Lung (tissue), 11 donors: ENCODE measurements at regions not wholly inside any gene's neighbourhood (a gene's known extent, or its start where the extent isn't known, plus 50 kb on each side); places are given as distances from the start of the nearest gene placed in this dataset.
A peak's percentile ranks its signal among the peaks of the same experiment; 100 is the strongest.

Experiments used
- ATAC-seq: fragments of 200-7000 bp; cut with Tn5 transposase; one replicate; pipeline ENCODE4 v1.9.1; 2020; ENCODE audit warnings: moderate number of reproducible peaks; ENCODE audit not compliant: insufficient read depth, low FRiP score
- DNase-seq, 3 donors: peaks; one replicate each; pipeline ENCODE4 v3.0.0-alpha.2; 2013 to 2017
- H3K27ac ChIP-seq, 2 donors: one replicate each; pipeline ENCODE4 v1.5.1; 2013; ENCODE audit warnings: mild to moderate bottlenecking in 2 of 2, moderate library complexity in 2 of 2, control low read depth in 1 of 2, inconsistent platforms in 1 of 2, low read depth in 1 of 2, low read length in 1 of 2
- H3K27me3 ChIP-seq, 3 donors: one replicate each; pipeline ENCODE4 v1.5.1; 2013; ENCODE audit warnings: low read length in 2 of 3; ENCODE audit not compliant: control insufficient read depth in 3 of 3, insufficient read depth in 3 of 3
- H3K36me3 ChIP-seq, 4 donors: one replicate each; pipeline ENCODE4 v1.5.1; 2013; ENCODE audit warnings: low read length in 4 of 4, mild to moderate bottlenecking in 1 of 4, moderate library complexity in 1 of 4; ENCODE audit not compliant: control insufficient read depth in 4 of 4, insufficient read depth in 4 of 4
- H3K4me1 ChIP-seq, 5 donors: one replicate each; pipeline ENCODE4 v1.5.1; 2013; ENCODE audit warnings: low read length in 5 of 5, mild to moderate bottlenecking in 2 of 5, moderate library complexity in 1 of 5; ENCODE audit not compliant: control insufficient read depth in 5 of 5, insufficient read depth in 5 of 5
- H3K4me3 ChIP-seq: one replicate; pipeline ENCODE4 v1.5.1; 2013; ENCODE audit warnings: mild to moderate bottlenecking, control low read depth, moderate library complexity
- H3K9ac ChIP-seq, 2 donors: one replicate each; pipeline ENCODE4 v1.5.1; 2013; ENCODE audit warnings: low read length in 2 of 2, control low read depth in 1 of 2; ENCODE audit not compliant: insufficient read depth in 1 of 2
- H3K9me3 ChIP-seq, 4 donors: one replicate each; pipeline ENCODE4 v1.5.1; 2013; ENCODE audit warnings: low read length in 3 of 4, mild to moderate bottlenecking in 1 of 4, moderate library complexity in 1 of 4; ENCODE audit not compliant: control insufficient read depth in 4 of 4, insufficient read depth in 3 of 4
- CTCF ChIP-seq: IDR thresholded peaks from 2 replicates; pipeline ENCODE4 v1.5.1; 2012; ENCODE audit warnings: mild to moderate bottlenecking; ENCODE audit errors: control extremely low read depth, extremely low read depth
- WGBS, 2 donors: extraction: QIAGEN DNeasy Blood & Tissue Kit; methylation state at CpG; one replicate each; pipeline ENCODE4 v1.1.7; 2013; 5-methylcytosine and 5-hydroxymethylcytosine counted together
- donor health status: control.
- donor health status: control.
- donor health status: Bipolar disorder and iron deficiency.
- donor health status: healthy.
- donor health status: DM: yes; HTN: yes; CAD: no.

- H3K27ac ChIP-seq, result no peak overlapping the region
- no peak overlapping the region for H3K4me3 ChIP-seq
- H3K9me3 ChIP-seq, result peaks cover 0 to 2% (median 0%) of the 10 kb centered on the region in 4 donors
- peaks cover 0 to 16% (median 5%) of the 10 kb centered on the region in 5 donors for H3K4me1 ChIP-seq
- no peaks in the 10 kb centered on the region for H3K27me3 ChIP-seq
- DNase-seq (no peak), ATAC-seq (no peak)
- no peak overlapping the region for H3K9ac ChIP-seq
- no peaks in the 10 kb centered on the region for H3K36me3 ChIP-seq
- WGBS, 2 donors, result 60 to 66% methylated on average over 10 of the region's 10 CpGs
- no peak for TF ChIP-seq CTCF
Observed at GRCh38 chr10:126842836-126843235, 62.4 kb upstream of the DOCK1 start.

- H3K36me3 ChIP-seq, result no peaks in the 10 kb centered on the region
- H3K27me3 ChIP-seq, result no peaks in the 10 kb centered on the region
- no peak overlapping the region for H3K4me3 ChIP-seq
- ATAC-seq, result no peak
- no peak overlapping the region for H3K27ac ChIP-seq
- TF ChIP-seq CTCF, result no peak
- 92 to 96% methylated on average over 8 of the region's 8 CpGs for WGBS, 2 donors
- H3K4me1 ChIP-seq, result peaks cover 0 to 11% (median 0%) of the 10 kb centered on the region in 5 donors
- no peak for DNase-seq
- H3K9ac ChIP-seq, result no peak overlapping the region
- peaks cover 0 to 2% (median 0%) of the 10 kb centered on the region in 4 donors for H3K9me3 ChIP-seq
Observed at GRCh38 chr10:126843299-126843934, 61.8 kb upstream of the DOCK1 start.

GRCh38 chr10:126844406-126844805 lies 60.8 kb upstream of the DOCK1 start:
- Histone ChIP-seq H3K27ac (no peak overlapping the region), H3K9me3 (peaks cover 0 to 2% (median 0%) of the 10 kb centered on the region in 4 donors), H3K27me3 (no peaks in the 10 kb centered on the region), H3K4me1 (peaks cover 0 to under 1% (median 0%) of the 10 kb centered on the region in 5 donors), H3K36me3 (no peaks in the 10 kb centered on the region), H3K4me3 (no peak overlapping the region), H3K9ac (no peak overlapping the region)
- TF ChIP-seq CTCF, result no peak
- 53 to 64% methylated on average over 6 of the region's 6 CpGs for WGBS, 2 donors
- DNase-seq (peak in 2 of 3 donors; percentile 6 to 20), ATAC-seq (no peak)

GRCh38 chr10:126846469-126846868 lies 58.8 kb upstream of the DOCK1 start:
- no peak for TF ChIP-seq CTCF
- Histone ChIP-seq H3K27ac (no peak overlapping the region), H3K9ac (no peak overlapping the region), H3K36me3 (no peaks in the 10 kb centered on the region), H3K4me1 (no peaks in the 10 kb centered on the region), H3K27me3 (no peaks in the 10 kb centered on the region), H3K9me3 (peaks cover 0 to 2% (median 0%) of the 10 kb centered on the region in 4 donors), H3K4me3 (no peak overlapping the region)
- no peak for DNase-seq
- WGBS, 2 donors, result 86 to 90% methylated on average over 9 of the region's 9 CpGs
- no peak for ATAC-seq
